Transverse colon (tissue), 4 donors: ENCODE measurements at regions not wholly inside any gene's neighbourhood (a gene's known extent, or its start where the extent isn't known, plus 50 kb on each side); places are given as distances from the start of the nearest gene placed in this dataset.

Experiments
- DNase-seq: peaks from one replicate; pipeline ENCODE4 v3.0.0-alpha.2; 2019
- H3K27ac ChIP-seq, 4 donors: fragments of 200-600 bp; sonication (generic); 2 replicates each; pipeline ENCODE4 v1.5.1; 2016 to 2018; ENCODE audit warnings: inconsistent platforms in 4 of 4
- H3K27me3 ChIP-seq: fragments of 200-600 bp; sonication (generic); 2 replicates; pipeline ENCODE4 v1.5.1; 2017; ENCODE audit warnings: inconsistent platforms
- H3K36me3 ChIP-seq, 4 donors: fragments of 200-600 bp; sonication (generic); 2 replicates each; pipeline ENCODE4 v1.5.1; 2017 to 2019; ENCODE audit warnings: inconsistent platforms in 4 of 4
- H3K4me1 ChIP-seq, 4 donors: fragments of 200-600 bp; sonication (generic); 2 replicates each; pipeline ENCODE4 v1.5.1; 2017 to 2020; ENCODE audit warnings: inconsistent platforms in 4 of 4
- H3K4me3 ChIP-seq, 4 donors: fragments of 200-600 bp; sonication (generic); 1 replicate in 1 of 4; 2 replicates in 3 of 4; pipeline versions ENCODE4 v1.5.1 to v1.6.1; 2017 to 2019; ENCODE audit warnings: inconsistent platforms in 4 of 4
- H3K9me3 ChIP-seq, 2 donors: fragments of 200-600 bp; sonication (generic); 2 replicates each; pipeline ENCODE4 v1.5.1; 2017 to 2019; ENCODE audit warnings: inconsistent platforms in 2 of 2
- CTCF ChIP-seq, 5 experiments: fragments of 200-600 bp in 3 of 5; fragments of 450-650 bp in 2 of 5; sonication (generic) in 3 of 5; IDR thresholded peaks; 1 replicate in 2 of 5; 2 replicates in 3 of 5; pipeline ENCODE4 v1.5.1; 2016 to 2017; ENCODE audit warnings: antibody characterized with exemption in 5 of 5, inconsistent platforms in 3 of 5, mild to moderate bottlenecking in 2 of 5, moderate library complexity in 1 of 5
- EP300 ChIP-seq: sonication (generic); formaldehyde crosslinking; IDR thresholded peaks from one replicate; pipeline ENCODE4 v1.6.1; 2017; ENCODE audit warnings: antibody characterized with exemption, low read depth
- POLR2A ChIP-seq: fragments of 450-650 bp; IDR thresholded peaks from one replicate; pipeline ENCODE4 v1.6.1; 2016; ENCODE audit warnings: antibody characterized with exemption, mild to moderate bottlenecking, moderate library complexity
- POLR2AphosphoS5 ChIP-seq, 3 donors: sonication (generic); formaldehyde crosslinking; IDR thresholded peaks; one replicate each; pipeline ENCODE4 v1.6.1; 2016; ENCODE audit warnings: antibody characterized with exemption in 3 of 3
- WGBS, 2 donors: methylation state at CpG; one replicate each; pipeline ENCODE4 v1.1.5; 2018; ENCODE audit warnings: low coverage in 1 of 2; 5-methylcytosine and 5-hydroxymethylcytosine counted together
- in situ Hi-C, 4 donors: fragments of 200-750 bp; cut with MboI; loops; one replicate each; pipeline versions ENCODE4 v1.15.0 to v1.15.1; 2017; ENCODE audit warnings: low sequenced_read_pairs in 3 of 4, low pct_ligation_motif_present in 1 of 4, low pct_unique_long_range_greater_than_20kb in 1 of 4
- intact Hi-C: fragments of 100-400 bp; cut with DNase I; formaldehyde crosslinking; loops from one replicate; pipeline ENCODE4 v1.15.1; 2023; ENCODE audit warnings: low total_unique reads

GRCh38 chr20:22805219-22805618 lies 220.8 kb upstream of the FOXA2 start:
- H3K4me3 ChIP-seq = no peak overlapping the region
- no peaks in the 10 kb centered on the region for H3K36me3 ChIP-seq
- DNase-seq = no peak
- H3K27ac ChIP-seq = no peak overlapping the region
- H3K27me3 ChIP-seq = no peaks in the 10 kb centered on the region
- intact Hi-C loops = no loop called here
- TF ChIP-seq POLR2A = no peak
- TF ChIP-seq CTCF (IDR thresholded peaks at IDR 0.05) = no peak
- TF ChIP-seq POLR2AphosphoS5 (IDR thresholded peaks at IDR 0.05) = no peak
- no peak for TF ChIP-seq EP300
- 50 to 66% methylated on average over 2 to 4 of the region's 4 CpGs for WGBS, 2 donors
- no peaks in the 10 kb centered on the region for H3K4me1 ChIP-seq
- H3K9me3 ChIP-seq = no peaks in the 10 kb centered on the region
- in situ Hi-C loops = no loop called here

- intact Hi-C loops = no loop called here
- H3K27me3 ChIP-seq = no peaks in the 10 kb centered on the region
- no peak for DNase-seq
- TF ChIP-seq POLR2A (no peak), POLR2AphosphoS5 (IDR thresholded peaks at IDR 0.05) (no peak), CTCF (IDR thresholded peaks at IDR 0.05) (no peak), EP300 (no peak)
- 91 to 94% methylated on average over 2 to 3 of the region's 3 CpGs for WGBS, 2 donors
- H3K4me3 ChIP-seq = no peak overlapping the region
- no peaks in the 10 kb centered on the region for H3K4me1 ChIP-seq
- no peaks in the 10 kb centered on the region for H3K36me3 ChIP-seq
- H3K27ac ChIP-seq = no peak overlapping the region
- H3K9me3 ChIP-seq = no peaks in the 10 kb centered on the region
- in situ Hi-C loops = no loop called here
These were observed 221.6 kb upstream of the FOXA2 start for GRCh38 chr20:22805996-22806395.

GRCh38 chr20:22807045-22807444 lies 222.7 kb upstream of the FOXA2 start:
- H3K4me3 ChIP-seq = no peak overlapping the region
- no peaks in the 10 kb centered on the region for H3K9me3 ChIP-seq
- no peak for DNase-seq
- in situ Hi-C loops = no loop called here
- 46 to 60% methylated on average over 1 to 3 of the region's 3 CpGs for WGBS, 2 donors
- no peaks in the 10 kb centered on the region for H3K27me3 ChIP-seq
- intact Hi-C loops = no loop called here
- H3K4me1 ChIP-seq = no peaks in the 10 kb centered on the region
- TF ChIP-seq POLR2A (no peak), CTCF (IDR thresholded peaks at IDR 0.05) (no peak), EP300 (no peak), POLR2AphosphoS5 (IDR thresholded peaks at IDR 0.05) (no peak)
- H3K36me3 ChIP-seq = no peaks in the 10 kb centered on the region
- H3K27ac ChIP-seq = no peak overlapping the region

GRCh38 chr20:22807646-22808244 lies 223.4 kb upstream of the FOXA2 start:
- TF ChIP-seq POLR2A (no peak), EP300 (no peak), CTCF (IDR thresholded peaks at IDR 0.05) (no peak), POLR2AphosphoS5 (IDR thresholded peaks at IDR 0.05) (no peak)
- 68 to 78% methylated on average over 3 to 6 of the region's 6 CpGs for WGBS, 2 donors
- Histone ChIP-seq H3K36me3 (no peaks in the 10 kb centered on the region), H3K4me1 (no peaks in the 10 kb centered on the region), H3K27ac (no peak overlapping the region), H3K9me3 (no peaks in the 10 kb centered on the region), H3K4me3 (no peak overlapping the region), H3K27me3 (no peaks in the 10 kb centered on the region)
- DNase-seq = no peak
- intact Hi-C loops (no loop called here), in situ Hi-C loops (no loop called here)
